RWPE2 (cell line): ENCODE measurements at regions not wholly inside any gene's neighbourhood (a gene's known extent, or its start where the extent isn't known, plus 50 kb on each side); places are given as distances from the start of the nearest gene placed in this dataset.

ENCODE experiments used
- ATAC-seq: fragments of 200-7000 bp; cut with Tn5 transposase; 3 replicates; pipeline ENCODE4 v1.9.1; 2021; ENCODE audit warnings: low read depth
- DNase-seq: peaks from one replicate; pipeline ENCODE4 v3.0.0-alpha.2; 2020; ENCODE audit warnings: low spot score
- H3K27ac ChIP-seq: fragments of 450-650 bp; 2 replicates; pipeline ENCODE4 v1.5.1; 2017; ENCODE audit warnings: mild to moderate bottlenecking; ENCODE audit not compliant: poor library complexity, severe bottlenecking
- H3K27me3 ChIP-seq: fragments of 250-450 bp; sonication (Bioruptor Pico); 2 replicates; pipeline ENCODE4 v1.5.1; 2021; ENCODE audit warnings: mild to moderate bottlenecking, moderate library complexity; ENCODE audit not compliant: insufficient read depth, poor library complexity, severe bottlenecking
- H3K36me3 ChIP-seq: fragments of 250-450 bp; sonication (Bioruptor Pico); 2 replicates; pipeline ENCODE4 v1.5.1; 2020; ENCODE audit warnings: low read depth, mild to moderate bottlenecking, moderate library complexity
- H3K4me1 ChIP-seq: fragments of 250-450 bp; sonication (Bioruptor Pico); 2 replicates; pipeline ENCODE4 v1.5.1; 2021; ENCODE audit warnings: mild to moderate bottlenecking, moderate library complexity; ENCODE audit not compliant: insufficient read depth, poor library complexity, severe bottlenecking
- H3K4me3 ChIP-seq: fragments of 250-450 bp; sonication (Bioruptor Pico); 2 replicates; pipeline ENCODE4 v1.5.1; 2021; ENCODE audit warnings: mild to moderate bottlenecking, moderate library complexity; ENCODE audit not compliant: severe bottlenecking
- H3K9me3 ChIP-seq: fragments of 250-450 bp; sonication (Bioruptor Pico); 2 replicates; pipeline ENCODE4 v1.5.1; 2021; ENCODE audit warnings: mild to moderate bottlenecking, moderate library complexity; ENCODE audit not compliant: severe bottlenecking
- TF ChIP-seq, protein P1 (sequence below): fragments of 450-650 bp; IDR thresholded peaks from one replicate; pipeline ENCODE4 v1.5.1; 2017; ENCODE audit warnings: mild to moderate bottlenecking, moderate library complexity; ENCODE audit not compliant: poor library complexity, severe bottlenecking

DNA sequence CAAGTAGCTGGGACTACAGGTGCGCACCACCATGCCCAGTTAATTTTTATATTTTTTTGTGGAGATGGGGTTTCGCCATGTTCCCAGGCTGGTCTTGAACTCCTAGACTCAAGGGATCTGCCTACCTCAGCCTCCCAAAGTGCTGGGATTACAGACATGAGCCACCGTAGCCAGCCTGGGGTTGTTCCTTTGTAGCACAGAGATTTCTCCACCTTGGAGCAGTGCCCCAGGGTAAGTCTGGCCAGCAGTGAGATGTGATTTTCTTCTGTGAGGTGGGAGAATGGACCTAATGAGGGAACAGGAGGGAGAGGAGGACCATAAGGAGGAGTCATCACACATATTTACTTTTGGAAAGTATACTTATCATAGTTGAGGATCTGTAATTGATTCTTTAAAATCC lies 61.1 kb upstream of the GADD45A start:
- no peak for ATAC-seq
- Histone ChIP-seq H3K9me3 (no peaks in the 10 kb centered on the region), H3K36me3 (no peaks in the 10 kb centered on the region)

DNA sequence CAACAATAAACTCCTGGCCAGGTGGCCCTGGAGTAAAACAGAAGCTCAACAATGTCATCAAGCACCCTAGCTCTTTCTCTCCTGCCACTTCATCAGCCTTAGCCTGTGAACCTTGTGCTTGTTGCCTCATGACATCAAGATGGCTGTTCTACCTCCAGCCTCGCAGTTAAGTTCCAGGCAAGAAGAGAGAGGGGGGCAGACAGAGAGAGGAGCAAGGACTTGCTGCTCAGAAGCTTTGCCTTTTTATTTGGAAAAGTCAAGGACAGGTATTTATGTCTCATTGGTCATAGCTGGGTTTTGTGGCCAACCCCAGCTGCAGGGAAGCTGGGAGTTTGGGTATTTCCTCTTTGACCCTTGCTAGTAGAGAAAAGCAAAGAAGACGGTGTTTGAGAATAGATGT lies 60.3 kb upstream of the GADD45A start:
- no peak for ATAC-seq
- Histone ChIP-seq H3K4me3 (no peak overlapping the region), H3K27ac (no peak overlapping the region), H3K36me3 (no peaks in the 10 kb centered on the region), H3K9me3 (no peaks in the 10 kb centered on the region), H3K27me3 (no peaks in the 10 kb centered on the region), H3K4me1 (peaks cover 15% of the 10 kb centered on the region)
- TF ChIP-seq, protein P1, sequence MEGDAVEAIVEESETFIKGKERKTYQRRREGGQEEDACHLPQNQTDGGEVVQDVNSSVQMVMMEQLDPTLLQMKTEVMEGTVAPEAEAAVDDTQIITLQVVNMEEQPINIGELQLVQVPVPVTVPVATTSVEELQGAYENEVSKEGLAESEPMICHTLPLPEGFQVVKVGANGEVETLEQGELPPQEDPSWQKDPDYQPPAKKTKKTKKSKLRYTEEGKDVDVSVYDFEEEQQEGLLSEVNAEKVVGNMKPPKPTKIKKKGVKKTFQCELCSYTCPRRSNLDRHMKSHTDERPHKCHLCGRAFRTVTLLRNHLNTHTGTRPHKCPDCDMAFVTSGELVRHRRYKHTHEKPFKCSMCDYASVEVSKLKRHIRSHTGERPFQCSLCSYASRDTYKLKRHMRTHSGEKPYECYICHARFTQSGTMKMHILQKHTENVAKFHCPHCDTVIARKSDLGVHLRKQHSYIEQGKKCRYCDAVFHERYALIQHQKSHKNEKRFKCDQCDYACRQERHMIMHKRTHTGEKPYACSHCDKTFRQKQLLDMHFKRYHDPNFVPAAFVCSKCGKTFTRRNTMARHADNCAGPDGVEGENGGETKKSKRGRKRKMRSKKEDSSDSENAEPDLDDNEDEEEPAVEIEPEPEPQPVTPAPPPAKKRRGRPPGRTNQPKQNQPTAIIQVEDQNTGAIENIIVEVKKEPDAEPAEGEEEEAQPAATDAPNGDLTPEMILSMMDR: no peak
- DNase-seq: no peak

More for the DNA sequence above, 61.1 kb upstream of the GADD45A start:
- DNase-seq: no peak
- peaks cover 12% of the 10 kb centered on the region for H3K4me1 ChIP-seq
- no peak overlapping the region for H3K27ac ChIP-seq
- TF ChIP-seq, protein P1: no peak
- no peak overlapping the region for H3K4me3 ChIP-seq
- no peaks in the 10 kb centered on the region for H3K27me3 ChIP-seq

DNA sequence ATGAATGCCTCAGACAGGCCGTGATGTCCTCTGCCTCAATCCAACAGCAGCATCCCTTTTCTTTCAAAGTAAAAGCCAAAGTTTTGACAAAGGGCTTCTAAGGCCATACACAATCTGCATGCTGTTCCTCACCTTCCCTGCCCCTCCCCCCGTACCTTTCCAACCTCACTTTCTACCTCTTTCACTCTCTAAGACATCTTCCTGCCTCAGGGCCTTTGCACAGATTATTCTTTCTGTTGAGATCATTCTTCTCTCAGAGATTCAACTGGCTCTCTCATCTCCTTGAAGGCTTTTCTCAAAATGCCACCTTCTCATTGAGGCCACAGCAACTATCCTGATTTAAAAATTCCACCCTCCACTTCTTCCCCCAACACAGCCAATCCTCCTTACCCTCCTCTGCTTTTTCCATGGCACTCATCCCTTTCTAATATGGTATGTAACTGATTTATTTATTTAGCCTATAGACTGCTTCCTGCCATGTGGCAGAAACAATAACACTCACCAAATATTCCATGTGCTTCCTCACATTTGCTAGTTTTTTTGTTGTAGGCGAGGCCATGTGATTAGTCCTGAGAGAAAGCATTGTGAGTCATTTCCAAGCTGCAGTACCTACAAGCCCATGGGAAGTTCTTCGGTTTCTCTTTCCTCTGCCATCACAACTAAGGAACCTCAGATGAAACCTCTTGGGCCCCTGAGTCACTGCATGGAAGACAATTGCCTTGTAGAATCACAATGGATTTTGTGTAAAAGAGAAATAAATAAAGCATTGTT lies 58.7 kb upstream of the GADD45A start:
- H3K27me3 ChIP-seq: no peaks in the 10 kb centered on the region
- ATAC-seq: peak; percentile 77
- DNase-seq: no peak
- H3K9me3 ChIP-seq: no peaks in the 10 kb centered on the region
- peak overlapping the region; percentile 56 for H3K27ac ChIP-seq
- no peak overlapping the region for H3K4me3 ChIP-seq
- H3K36me3 ChIP-seq: no peaks in the 10 kb centered on the region
- TF ChIP-seq, protein P1: no peak
- peaks cover 30% of the 10 kb centered on the region for H3K4me1 ChIP-seq

DNA sequence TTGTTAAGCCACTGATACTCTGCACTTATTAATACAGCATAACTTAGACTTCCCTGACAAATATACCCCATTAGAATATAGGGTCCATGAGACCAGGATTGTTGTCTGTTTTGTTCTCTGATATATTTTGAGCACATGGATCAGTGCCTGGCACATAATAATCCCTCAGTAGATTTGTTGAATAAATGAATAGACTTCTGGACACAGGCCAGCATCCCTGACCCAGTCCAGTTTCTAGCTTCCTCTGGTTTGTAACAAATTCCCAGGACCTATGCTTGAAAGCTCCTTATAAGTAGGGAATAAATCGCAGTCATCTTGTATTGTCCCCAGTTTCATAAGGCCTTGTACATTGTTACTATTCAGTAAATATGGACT lies 58.2 kb upstream of the GADD45A start:
- H3K27ac ChIP-seq: peak overlapping the region; percentile 56
- H3K36me3 ChIP-seq: no peaks in the 10 kb centered on the region
- H3K27me3 ChIP-seq: no peaks in the 10 kb centered on the region
- ATAC-seq (no peak), DNase-seq (no peak)
- H3K9me3 ChIP-seq: no peaks in the 10 kb centered on the region
- H3K4me1 ChIP-seq: peaks cover 30% of the 10 kb centered on the region
- H3K4me3 ChIP-seq: no peak overlapping the region
- TF ChIP-seq, protein P1: no peak

DNA sequence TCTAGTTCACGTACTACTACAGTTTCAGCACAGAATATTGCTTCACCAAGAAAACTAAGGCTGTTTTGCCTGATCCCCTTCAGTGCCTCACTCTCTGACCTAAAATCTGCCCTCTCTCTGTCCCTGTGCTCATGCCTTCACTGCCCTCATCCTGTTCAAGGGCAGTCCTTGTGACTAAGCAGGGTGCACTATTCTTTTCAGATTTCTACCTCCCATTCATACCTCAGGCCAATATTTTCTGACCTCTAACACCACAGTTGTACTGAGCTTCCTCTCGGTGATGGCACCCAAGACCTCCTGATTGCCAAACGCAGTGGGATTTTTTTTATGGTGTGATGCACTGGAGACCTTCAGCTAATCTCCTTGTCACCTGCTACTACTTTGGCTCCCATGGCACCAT lies 57.7 kb upstream of the GADD45A start:
- Histone ChIP-seq H3K4me1 (peaks cover 30% of the 10 kb centered on the region), H3K9me3 (no peaks in the 10 kb centered on the region), H3K27me3 (no peaks in the 10 kb centered on the region), H3K36me3 (no peaks in the 10 kb centered on the region), H3K4me3 (no peak overlapping the region), H3K27ac (peak overlapping the region; percentile 56)
- DNase-seq: no peak
- TF ChIP-seq, protein P1: no peak
- ATAC-seq: no peak
